ENCODE measurements at regions not wholly inside any gene's neighbourhood (a gene's known extent, or its start where the extent isn't known, plus 50 kb on each side); places are given as distances from the start of the nearest gene placed in this dataset.

- no peak overlapping the region for H3K27ac ChIP-seq (ENCODE audit: low read depth, low read length)
- DNase-seq (ENCODE audit: low read depth, low spot score), result no peak
- POLR2A ChIA-PET, result no interaction called here
- H3K9me3 ChIP-seq (ENCODE audit: control insufficient read depth, insufficient read depth, low read length), result peaks cover 7% of the 10 kb centered on the region; the same call in 1 of the 2 replicates
- CTCF ChIA-PET, result no interaction called here
- TF ChIP-seq, protein P1, sequence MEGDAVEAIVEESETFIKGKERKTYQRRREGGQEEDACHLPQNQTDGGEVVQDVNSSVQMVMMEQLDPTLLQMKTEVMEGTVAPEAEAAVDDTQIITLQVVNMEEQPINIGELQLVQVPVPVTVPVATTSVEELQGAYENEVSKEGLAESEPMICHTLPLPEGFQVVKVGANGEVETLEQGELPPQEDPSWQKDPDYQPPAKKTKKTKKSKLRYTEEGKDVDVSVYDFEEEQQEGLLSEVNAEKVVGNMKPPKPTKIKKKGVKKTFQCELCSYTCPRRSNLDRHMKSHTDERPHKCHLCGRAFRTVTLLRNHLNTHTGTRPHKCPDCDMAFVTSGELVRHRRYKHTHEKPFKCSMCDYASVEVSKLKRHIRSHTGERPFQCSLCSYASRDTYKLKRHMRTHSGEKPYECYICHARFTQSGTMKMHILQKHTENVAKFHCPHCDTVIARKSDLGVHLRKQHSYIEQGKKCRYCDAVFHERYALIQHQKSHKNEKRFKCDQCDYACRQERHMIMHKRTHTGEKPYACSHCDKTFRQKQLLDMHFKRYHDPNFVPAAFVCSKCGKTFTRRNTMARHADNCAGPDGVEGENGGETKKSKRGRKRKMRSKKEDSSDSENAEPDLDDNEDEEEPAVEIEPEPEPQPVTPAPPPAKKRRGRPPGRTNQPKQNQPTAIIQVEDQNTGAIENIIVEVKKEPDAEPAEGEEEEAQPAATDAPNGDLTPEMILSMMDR (IDR thresholded peaks at IDR 0.05; ENCODE audit: low read depth, low read length), result no peak
- H3K4me3 ChIP-seq (ENCODE audit: low read depth, low read length), result no peak overlapping the region
- no peaks in the 10 kb centered on the region for H3K27me3 ChIP-seq (ENCODE audit: control insufficient read depth, insufficient read depth, low read length)
Observed at GRCh38 chr20:57070296-57070695, 196.1 kb downstream of the BMP7 start.

DNA sequence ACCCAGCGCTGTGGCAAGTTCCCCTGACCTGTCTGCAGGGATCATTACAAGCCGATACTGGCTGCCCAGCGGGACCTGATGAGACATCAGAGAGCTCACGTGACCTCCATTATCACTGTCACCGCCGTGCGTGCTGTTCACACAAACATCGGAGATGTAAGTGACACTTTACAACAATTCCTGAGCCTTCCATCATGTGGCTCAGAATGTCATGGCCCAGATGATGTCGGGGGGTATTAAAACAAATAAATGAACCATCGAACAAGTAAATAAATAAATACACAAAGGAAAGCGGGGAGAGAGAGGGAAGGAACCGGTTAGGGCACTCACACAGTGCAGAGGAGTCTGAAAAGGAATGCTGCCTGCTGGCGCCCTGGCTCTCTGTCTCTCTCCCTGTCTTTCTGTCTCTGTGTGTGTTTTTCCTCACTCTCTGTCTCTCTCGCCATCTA lies 195.1 kb downstream of the BMP7 start:
- Histone ChIP-seq H3K27me3 (ENCODE audit: control insufficient read depth, insufficient read depth, low read length) (no peaks in the 10 kb centered on the region), H3K27ac (ENCODE audit: low read depth, low read length) (no peak overlapping the region), H3K4me3 (ENCODE audit: low read depth, low read length) (no peak overlapping the region), H3K9me3 (ENCODE audit: control insufficient read depth, insufficient read depth, low read length) (peaks cover 9% of the 10 kb centered on the region)
- no peak for DNase-seq (ENCODE audit: low read depth, low spot score)
- POLR2A ChIA-PET, result no interaction called here
- CTCF ChIA-PET, result no interaction called here
- TF ChIP-seq, protein P1 (IDR thresholded peaks at IDR 0.05; ENCODE audit: low read depth, low read length), result no peak

DNA sequence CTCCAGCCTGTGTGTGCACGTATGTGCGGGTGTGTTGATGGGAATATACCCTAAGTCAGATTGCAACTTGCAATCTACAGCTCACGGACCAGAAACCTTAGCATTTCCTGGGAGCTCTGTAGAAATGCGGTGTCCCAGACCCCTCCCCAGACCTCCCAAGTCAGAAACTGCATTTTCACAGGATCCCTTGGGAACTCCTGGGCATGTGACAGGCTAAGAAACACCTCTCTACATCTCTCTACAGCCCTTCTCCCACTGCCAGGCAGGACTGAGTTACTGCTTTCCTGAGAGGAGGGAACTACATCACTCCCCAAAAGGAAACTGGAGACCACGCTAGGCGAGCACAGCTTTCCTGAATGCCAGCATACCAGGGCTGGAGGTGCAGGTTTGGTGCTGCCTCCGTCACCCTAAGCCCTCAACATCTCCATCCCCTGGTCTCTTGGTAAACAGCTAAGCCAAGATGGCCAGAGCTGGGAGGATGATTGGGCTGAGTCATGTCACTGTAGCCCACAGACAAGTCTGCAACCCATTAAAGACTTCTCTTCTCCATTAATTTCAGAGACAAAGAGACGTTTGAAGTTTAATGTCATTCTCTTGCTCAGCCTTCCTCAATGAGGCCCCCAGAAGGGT lies 194.4 kb downstream of the BMP7 start:
- TF ChIP-seq, protein P1 (IDR thresholded peaks at IDR 0.05; ENCODE audit: low read depth, low read length), result no peak
- peaks cover 13% of the 10 kb centered on the region for H3K9me3 ChIP-seq (ENCODE audit: control insufficient read depth, insufficient read depth, low read length)
- H3K27ac ChIP-seq (ENCODE audit: low read depth, low read length), result no peak overlapping the region
- ChIA-PET CTCF (no interaction called here), POLR2A (no interaction called here)
- no peak overlapping the region for H3K4me3 ChIP-seq (ENCODE audit: low read depth, low read length)
- DNase-seq (ENCODE audit: low read depth, low spot score), result no peak
- no peaks in the 10 kb centered on the region for H3K27me3 ChIP-seq (ENCODE audit: control insufficient read depth, insufficient read depth, low read length)

- H3K27me3 ChIP-seq (ENCODE audit: control insufficient read depth, insufficient read depth, low read length), result no peaks in the 10 kb centered on the region
- peaks cover 15% of the 10 kb centered on the region for H3K9me3 ChIP-seq (ENCODE audit: control insufficient read depth, insufficient read depth, low read length)
- H3K27ac ChIP-seq (ENCODE audit: low read depth, low read length), result no peak overlapping the region
- no peak for DNase-seq (ENCODE audit: low read depth, low spot score)
- ChIA-PET CTCF (no interaction called here), POLR2A (no interaction called here)
- no peak overlapping the region for H3K4me3 ChIP-seq (ENCODE audit: low read depth, low read length)
- TF ChIP-seq, protein P1 (IDR thresholded peaks at IDR 0.05; ENCODE audit: low read depth, low read length), result no peak
Observed at GRCh38 chr20:57073402-57073801, 193.0 kb downstream of the BMP7 start.

GRCh38 chr20:57074386-57074785 lies 192.1 kb downstream of the BMP7 start:
- POLR2A ChIA-PET, result no interaction called here

More at GRCh38 chr20:57074386-57074785, 192.1 kb downstream of the BMP7 start:
- Histone ChIP-seq H3K27ac (ENCODE audit: low read depth, low read length) (no peak overlapping the region), H3K27me3 (ENCODE audit: control insufficient read depth, insufficient read depth, low read length) (no peaks in the 10 kb centered on the region), H3K9me3 (ENCODE audit: control insufficient read depth, insufficient read depth, low read length) (peaks cover 15% of the 10 kb centered on the region), H3K4me3 (ENCODE audit: low read depth, low read length) (no peak overlapping the region)
- CTCF ChIA-PET, result no interaction called here
- no peak for DNase-seq (ENCODE audit: low read depth, low spot score)
- TF ChIP-seq, protein P1 (IDR thresholded peaks at IDR 0.05; ENCODE audit: low read depth, low read length), result no peak

Data from AG04450 (cell line).